GM10248 (cell line): ENCODE measurements at regions not wholly inside any gene's neighbourhood (a gene's known extent, or its start where the extent isn't known, plus 50 kb on each side); places are given as distances from the start of the nearest gene placed in this dataset.

ENCODE experiments used
- CTCF ChIA-PET: fragments of 300-600 bp; sonication (Branson Sonifier 250); formaldehyde crosslinking; extraction: SDS; loops from one replicate; lab custom pipeline; 2021; ENCODE audit warnings: antibody characterized with exemption; lab: Yijun Ruan, JAX
- POLR2A ChIA-PET: fragments of 350-650 bp; sonication (Branson Sonifier 250); formaldehyde crosslinking; extraction: SDS; loops from one replicate; lab custom pipeline; 2020; ENCODE audit warnings: antibody characterized with exemption; lab: Yijun Ruan, JAX
- DNase-seq: peaks from one replicate; pipeline ENCODE4 v3.0.0; 2012; ENCODE audit errors: extremely low spot score
- CTCF ChIP-seq: IDR thresholded peaks from 2 replicates; pipeline ENCODE4 v1.5.1; 2012; ENCODE audit warnings: mild to moderate bottlenecking, low read depth; ENCODE audit errors: extremely low read depth, missing control alignments, control extremely low read depth

DNA sequence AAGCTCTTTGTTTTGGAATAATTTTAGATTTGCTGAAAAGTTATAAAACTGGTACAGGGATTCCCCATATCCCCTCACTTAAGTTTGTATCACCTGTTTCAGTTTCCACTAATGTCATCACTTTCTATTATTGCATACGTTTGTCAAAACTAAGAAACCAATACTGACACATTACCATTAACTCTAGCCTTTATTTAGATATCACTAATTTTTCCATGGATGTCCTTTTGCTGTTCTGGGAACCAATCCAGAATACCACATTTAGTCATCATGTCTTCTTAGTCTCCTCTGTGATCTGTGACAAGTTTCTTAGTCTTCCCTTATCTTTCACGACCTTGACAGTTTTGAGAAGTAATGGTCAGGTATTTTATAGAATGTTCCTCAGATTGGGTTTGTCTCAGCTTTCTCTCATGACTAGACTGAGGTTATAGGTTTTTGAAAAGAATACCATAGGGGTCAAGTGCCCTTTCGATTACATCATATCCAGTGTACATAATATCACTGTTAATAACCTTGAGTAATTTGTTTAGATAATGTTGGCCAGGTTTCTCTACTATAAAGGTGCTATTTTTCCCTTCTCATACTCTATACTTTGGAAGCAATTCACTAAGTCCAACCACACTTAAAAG lies 51.9 kb upstream of the NMUR2 start:
- ChIA-PET CTCF (interaction anchor here (0.6 to 0.8 kb wide), 2 partner anchors 10 to 26 kb away, joined by 3 read pairs; no protein-coding TSS in a partner anchor), POLR2A (no interaction called here)
- TF ChIP-seq CTCF, result no peak
- no peak for DNase-seq

GRCh38 chr5:152462021-152462721 lies 57.1 kb upstream of the NMUR2 start:
- no peak for TF ChIP-seq CTCF
- DNase-seq, result no peak
- CTCF ChIA-PET, result no interaction called here
- POLR2A ChIA-PET, result no interaction called here

GRCh38 chr5:152464048-152464447 lies 59.0 kb upstream of the NMUR2 start:
- no peak for TF ChIP-seq CTCF
- ChIA-PET POLR2A (no interaction called here), CTCF (interaction anchor here (0.9 to 1.0 kb wide), 2 partner anchors 41 to 47 kb away, joined by 3 read pairs; no protein-coding TSS in a partner anchor)
- DNase-seq, result no peak

GRCh38 chr5:152465140-152465539 lies 60.1 kb upstream of the NMUR2 start:
- no peak for DNase-seq
- POLR2A ChIA-PET, result no interaction called here
- TF ChIP-seq CTCF, result no peak
- CTCF ChIA-PET, result interaction anchor here (0.9 to 1.0 kb wide), 3 partner anchors 8 to 46 kb away, joined by 3 read pairs; no protein-coding TSS in a partner anchor

DNA sequence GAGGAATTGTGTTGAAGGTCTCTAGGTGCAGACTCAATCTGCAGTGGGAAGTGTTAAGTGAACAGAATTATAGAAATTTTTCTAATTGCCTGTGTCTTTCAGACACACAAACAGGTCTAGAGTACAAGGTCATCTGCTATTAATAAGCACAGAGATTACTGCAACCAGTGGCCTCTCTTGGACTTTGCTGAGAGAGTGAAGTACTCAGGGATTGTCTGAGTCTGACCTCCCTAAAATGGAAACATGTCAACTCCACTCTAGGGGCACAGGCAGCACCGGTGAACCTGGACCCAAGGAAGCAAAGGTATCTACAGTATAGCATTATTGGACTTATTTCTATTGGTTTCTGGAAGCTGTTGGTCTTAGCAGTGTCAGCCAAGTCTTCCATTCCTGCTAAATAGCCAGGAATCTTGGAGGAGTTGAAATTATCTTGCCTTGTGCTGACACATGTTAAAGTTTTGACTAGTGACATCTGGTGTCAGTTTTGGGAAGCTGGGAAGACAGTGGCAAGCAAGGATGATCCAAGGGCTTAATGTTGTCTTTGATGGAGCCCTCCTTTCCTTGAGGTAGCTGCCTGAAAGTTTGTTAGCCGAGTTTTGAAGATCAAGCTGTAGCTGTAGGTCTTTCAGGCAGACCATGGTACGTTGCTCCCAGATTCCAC lies 61.1 kb upstream of the NMUR2 start:
- CTCF ChIA-PET, result no interaction called here
- POLR2A ChIA-PET, result no interaction called here
- TF ChIP-seq CTCF, result no peak
- no peak for DNase-seq

GRCh38 chr5:152470167-152470566 lies 65.1 kb upstream of the NMUR2 start:
- POLR2A ChIA-PET, result no interaction called here
- DNase-seq, result no peak
- CTCF ChIA-PET, result interaction anchor here (1.1 to 1.9 kb wide), 4 partner anchors 11 to 44 kb away, joined by 3 to 5 read pairs (median 4); no protein-coding TSS in a partner anchor
- no peak for TF ChIP-seq CTCF
